Panc1 (cell line): ENCODE measurements at regions not wholly inside any gene's neighbourhood (a gene's known extent, or its start where the extent isn't known, plus 50 kb on each side); places are given as distances from the start of the nearest gene placed in this dataset.

Experiments
- POLR2AphosphoS5 ChIP-seq: IDR thresholded peaks from 2 replicates; pipeline ENCODE4 v1.6.1; 2012; ENCODE audit warnings: mild to moderate bottlenecking, low read depth, low read length, moderate library complexity
- REST ChIP-seq, 2 experiments: IDR thresholded peaks; 2 replicates each; pipeline ENCODE4 v1.6.1; 2011 to 2012; ENCODE audit warnings: low read depth in 2 of 2, control low read depth in 1 of 2, low read length in 1 of 2, mild to moderate bottlenecking in 1 of 2, moderate library complexity in 1 of 2; ENCODE audit not compliant: insufficient read depth in 1 of 2
- TF ChIP-seq, protein P1 (sequence below): fragments of 450-650 bp; IDR thresholded peaks from 2 replicates; pipeline ENCODE4 v1.5.1; 2017; ENCODE audit warnings: mild to moderate bottlenecking

DNA sequence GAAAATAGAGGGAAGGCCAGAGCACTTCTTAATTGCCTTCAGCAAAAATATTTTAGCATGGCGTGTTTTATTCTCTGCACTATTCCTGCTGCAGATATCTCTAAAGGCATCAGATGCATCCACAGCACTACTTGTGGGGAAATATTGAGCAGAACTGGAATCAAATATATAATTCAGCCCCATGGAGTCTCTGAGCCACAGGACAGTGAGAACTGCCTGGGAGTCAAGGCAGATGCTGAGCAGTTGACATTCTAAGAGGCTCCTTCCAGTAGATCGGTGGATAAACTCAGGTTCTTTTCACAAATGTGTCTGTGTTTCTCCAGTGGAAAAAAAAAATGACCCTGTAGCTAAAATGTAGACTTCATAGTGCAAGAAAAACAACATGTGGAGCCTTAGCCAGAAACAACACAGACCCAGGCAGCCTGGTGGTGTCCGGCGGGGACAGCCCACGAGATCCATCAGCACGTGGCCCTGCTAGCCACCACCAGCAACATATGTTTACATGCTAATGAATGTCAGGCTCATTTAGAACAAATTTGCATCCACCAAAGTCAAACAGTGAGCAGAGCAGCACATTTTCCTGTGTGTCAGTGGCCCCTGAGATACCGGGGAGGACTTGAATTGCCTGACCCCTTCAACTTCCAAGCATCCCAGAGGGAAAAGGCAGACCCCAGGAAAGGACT lies 123.3 kb upstream of the PFKP start:
- TF ChIP-seq REST (IDR thresholded peaks at IDR 0.05; ENCODE audit: insufficient read depth in 1 of 2, low read depth in 2 of 2, low read length in 1 of 2) = no peak
- TF ChIP-seq, protein P1, sequence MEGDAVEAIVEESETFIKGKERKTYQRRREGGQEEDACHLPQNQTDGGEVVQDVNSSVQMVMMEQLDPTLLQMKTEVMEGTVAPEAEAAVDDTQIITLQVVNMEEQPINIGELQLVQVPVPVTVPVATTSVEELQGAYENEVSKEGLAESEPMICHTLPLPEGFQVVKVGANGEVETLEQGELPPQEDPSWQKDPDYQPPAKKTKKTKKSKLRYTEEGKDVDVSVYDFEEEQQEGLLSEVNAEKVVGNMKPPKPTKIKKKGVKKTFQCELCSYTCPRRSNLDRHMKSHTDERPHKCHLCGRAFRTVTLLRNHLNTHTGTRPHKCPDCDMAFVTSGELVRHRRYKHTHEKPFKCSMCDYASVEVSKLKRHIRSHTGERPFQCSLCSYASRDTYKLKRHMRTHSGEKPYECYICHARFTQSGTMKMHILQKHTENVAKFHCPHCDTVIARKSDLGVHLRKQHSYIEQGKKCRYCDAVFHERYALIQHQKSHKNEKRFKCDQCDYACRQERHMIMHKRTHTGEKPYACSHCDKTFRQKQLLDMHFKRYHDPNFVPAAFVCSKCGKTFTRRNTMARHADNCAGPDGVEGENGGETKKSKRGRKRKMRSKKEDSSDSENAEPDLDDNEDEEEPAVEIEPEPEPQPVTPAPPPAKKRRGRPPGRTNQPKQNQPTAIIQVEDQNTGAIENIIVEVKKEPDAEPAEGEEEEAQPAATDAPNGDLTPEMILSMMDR = no peak
- no peak for TF ChIP-seq POLR2AphosphoS5
